ENCODE measurements at regions not wholly inside any gene's neighbourhood (a gene's known extent, or its start where the extent isn't known, plus 50 kb on each side); places are given as distances from the start of the nearest gene placed in this dataset.

GRCh38 chr10:110375121-110375520 is 70.4 kb upstream of the SMNDC1 start:
- DNase-seq (ENCODE audit: low read depth in 2 of 2) = no peak

- DNase-seq (ENCODE audit: low read depth in 2 of 2) = no peak
Observed at GRCh38 chr10:110376021-110376766, 71.5 kb upstream of the SMNDC1 start.

GRCh38 chr10:110376767-110377160 is 72.0 kb upstream of the SMNDC1 start:
- no peak for DNase-seq (ENCODE audit: low read depth in 2 of 2)

- no peak for DNase-seq (ENCODE audit: low read depth in 2 of 2)
Observed at GRCh38 chr10:110378006-110378405, 73.3 kb upstream of the SMNDC1 start.

GRCh38 chr10:110378533-110379108 is 73.9 kb upstream of the SMNDC1 start:
- no peak for DNase-seq (ENCODE audit: low read depth in 2 of 2)

GRCh38 chr10:110379831-110380230 is 75.1 kb upstream of the SMNDC1 start:
- no peak for DNase-seq (ENCODE audit: low read depth in 2 of 2)

GRCh38 chr10:110380293-110380692 is 75.6 kb upstream of the SMNDC1 start:
- DNase-seq (ENCODE audit: low read depth in 2 of 2) = no peak

GRCh38 chr10:110382695-110383094 is 78.0 kb upstream of the SMNDC1 start:
- no peak for DNase-seq (ENCODE audit: low read depth in 2 of 2)

GRCh38 chr10:110387617-110387982 is 82.9 kb upstream of the SMNDC1 start:
- no peak for DNase-seq (ENCODE audit: low read depth in 2 of 2)

GRCh38 chr10:110387983-110388686 is 83.4 kb upstream of the SMNDC1 start:
- DNase-seq (ENCODE audit: low read depth in 2 of 2) = no peak

GRCh38 chr10:110388687-110389052 is 84.0 kb upstream of the SMNDC1 start:
- no peak for DNase-seq (ENCODE audit: low read depth in 2 of 2)

- DNase-seq (ENCODE audit: low read depth in 2 of 2) = no peak
Observed at GRCh38 chr10:110389255-110389654, 84.5 kb upstream of the SMNDC1 start.

- DNase-seq (ENCODE audit: low read depth in 2 of 2) = no peak
Observed at GRCh38 chr10:110391541-110391940, 86.8 kb upstream of the SMNDC1 start.

GRCh38 chr10:110392121-110392520 is 87.4 kb upstream of the SMNDC1 start:
- no peak for DNase-seq (ENCODE audit: low read depth in 2 of 2)

- DNase-seq (ENCODE audit: low read depth in 2 of 2) = no peak
Observed at GRCh38 chr10:110392868-110393740, 88.4 kb upstream of the SMNDC1 start.

GRCh38 chr10:110393866-110394265 is 89.1 kb upstream of the SMNDC1 start:
- DNase-seq (ENCODE audit: low read depth in 2 of 2) = no peak

- no peak for DNase-seq (ENCODE audit: low read depth in 2 of 2)
Observed at GRCh38 chr10:110394296-110394695, 89.6 kb upstream of the SMNDC1 start.

GRCh38 chr10:110394898-110395297 is 90.2 kb upstream of the SMNDC1 start:
- DNase-seq (ENCODE audit: low read depth in 2 of 2) = no peak

GRCh38 chr10:110395350-110396283 is 90.9 kb upstream of the SMNDC1 start:
- peak in 1 of 2 donors; percentile 40 for DNase-seq (ENCODE audit: low read depth in 2 of 2)

GRCh38 chr10:110396284-110396651 is 91.5 kb upstream of the SMNDC1 start:
- DNase-seq (ENCODE audit: low read depth in 2 of 2) = no peak

- no peak for DNase-seq (ENCODE audit: low read depth in 2 of 2)
Observed at GRCh38 chr10:110397856-110398255, 93.1 kb upstream of the SMNDC1 start.
